Loucy (cell line): ENCODE measurements at regions not wholly inside any gene's neighbourhood (a gene's known extent, or its start where the extent isn't known, plus 50 kb on each side); places are given as distances from the start of the nearest gene placed in this dataset.

Experiments used
- EZH2phosphoT487 ChIP-seq: fragments of 200-600 bp; IDR thresholded peaks from 2 replicates; pipeline ENCODE4 v1.6.1; 2018; ENCODE audit warnings: antibody characterized with exemption, mild to moderate bottlenecking, moderate library complexity, borderline replicate concordance
- TF ChIP-seq, protein P1 (sequence below): fragments of 200-600 bp; sonication (generic); conservative IDR thresholded peaks from 2 replicates; pipeline ENCODE4 v1.5.1; 2014; ENCODE audit warnings: mild to moderate bottlenecking, antibody characterized with exemption, low read length

DNA sequence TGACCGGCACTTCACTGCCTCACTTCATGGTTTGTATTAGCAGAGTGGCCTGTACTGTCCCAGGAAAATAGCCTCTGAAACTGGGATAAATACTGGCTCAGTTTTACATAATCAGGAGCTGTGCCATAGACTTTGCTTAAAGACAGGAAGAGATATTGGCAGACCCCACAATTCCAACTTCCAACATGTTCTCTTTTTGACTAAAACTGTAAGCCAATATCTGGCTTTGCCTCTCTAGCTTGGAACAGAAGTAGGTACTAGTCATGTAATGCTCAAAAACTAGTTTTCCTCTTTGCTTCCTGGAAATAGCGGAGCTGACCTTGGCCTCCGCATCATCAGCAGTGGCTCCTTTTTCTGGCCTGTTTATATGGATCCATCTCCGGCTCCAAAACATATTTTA, 276.9 kb downstream of the CDH9 start:
- TF ChIP-seq, protein P1, sequence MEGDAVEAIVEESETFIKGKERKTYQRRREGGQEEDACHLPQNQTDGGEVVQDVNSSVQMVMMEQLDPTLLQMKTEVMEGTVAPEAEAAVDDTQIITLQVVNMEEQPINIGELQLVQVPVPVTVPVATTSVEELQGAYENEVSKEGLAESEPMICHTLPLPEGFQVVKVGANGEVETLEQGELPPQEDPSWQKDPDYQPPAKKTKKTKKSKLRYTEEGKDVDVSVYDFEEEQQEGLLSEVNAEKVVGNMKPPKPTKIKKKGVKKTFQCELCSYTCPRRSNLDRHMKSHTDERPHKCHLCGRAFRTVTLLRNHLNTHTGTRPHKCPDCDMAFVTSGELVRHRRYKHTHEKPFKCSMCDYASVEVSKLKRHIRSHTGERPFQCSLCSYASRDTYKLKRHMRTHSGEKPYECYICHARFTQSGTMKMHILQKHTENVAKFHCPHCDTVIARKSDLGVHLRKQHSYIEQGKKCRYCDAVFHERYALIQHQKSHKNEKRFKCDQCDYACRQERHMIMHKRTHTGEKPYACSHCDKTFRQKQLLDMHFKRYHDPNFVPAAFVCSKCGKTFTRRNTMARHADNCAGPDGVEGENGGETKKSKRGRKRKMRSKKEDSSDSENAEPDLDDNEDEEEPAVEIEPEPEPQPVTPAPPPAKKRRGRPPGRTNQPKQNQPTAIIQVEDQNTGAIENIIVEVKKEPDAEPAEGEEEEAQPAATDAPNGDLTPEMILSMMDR, result no peak
- TF ChIP-seq EZH2phosphoT487, result no peak
